Mesothelial cell of epicardium (in vitro differentiated cells): ENCODE measurements at regions not wholly inside any gene's neighbourhood (a gene's known extent, or its start where the extent isn't known, plus 50 kb on each side); places are given as distances from the start of the nearest gene placed in this dataset.

Experiments
- DNase-seq, 2 experiments: peaks; one replicate each; pipeline ENCODE4 v3.0.0; 2021; ENCODE audit warnings: low spot score in 2 of 2; ENCODE audit not compliant: unreplicated experiment in 2 of 2
- H3K27ac Mint-ChIP-seq: 2 replicates; pipeline ENCODE4 v1.8.0; 2021; ENCODE audit warnings: mixed read lengths
- H3K27me3 Mint-ChIP-seq: 2 replicates; pipeline ENCODE4 v1.8.0; 2021; ENCODE audit warnings: low read depth, mixed read lengths
- H3K36me3 Mint-ChIP-seq: 2 replicates; pipeline ENCODE4 v1.8.0; 2021; ENCODE audit warnings: mixed read lengths
- H3K4me1 Mint-ChIP-seq: 2 replicates; pipeline ENCODE4 v1.8.0; 2021; ENCODE audit warnings: mixed read lengths
- H3K4me3 Mint-ChIP-seq: 2 replicates; pipeline ENCODE4 v1.8.0; 2021; ENCODE audit warnings: mild to moderate bottlenecking, moderate library complexity, mixed read lengths
- H3K9me3 Mint-ChIP-seq: 2 replicates; pipeline ENCODE4 v1.8.0; 2021; ENCODE audit warnings: mixed read lengths
- TF ChIP-seq, protein P1 (sequence below): fragments of 200-600 bp; sonication (generic); IDR thresholded peaks from one replicate; pipeline ENCODE4 v1.5.0; 2021; ENCODE audit warnings: antibody characterized with exemption; ENCODE audit not compliant: unreplicated experiment

DNA sequence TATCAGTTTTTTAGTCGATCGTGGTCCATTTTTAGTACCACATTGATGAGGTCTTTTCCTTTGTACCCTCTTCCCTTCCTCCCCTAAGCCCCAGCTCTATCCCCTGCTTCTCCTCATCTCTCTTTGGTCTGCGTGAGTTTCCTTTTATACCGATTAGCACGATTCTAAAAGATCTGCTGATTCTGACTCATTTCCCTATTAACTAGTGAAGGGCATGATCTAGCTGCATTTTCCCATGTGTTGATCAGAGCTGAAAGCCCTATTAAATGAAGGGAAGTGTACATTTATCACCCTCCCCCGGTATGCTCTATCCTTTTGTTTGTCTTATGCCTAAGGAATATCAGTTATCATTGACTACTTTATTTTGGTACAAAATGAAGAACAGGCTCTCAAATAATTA is 181.7 kb upstream of the NPY2R start:
- no peaks in the 10 kb centered on the region for H3K4me1 Mint-ChIP-seq
- H3K9me3 Mint-ChIP-seq, result peaks cover 4% of the 10 kb centered on the region
- no peak overlapping the region for H3K27ac Mint-ChIP-seq
- TF ChIP-seq, protein P1, sequence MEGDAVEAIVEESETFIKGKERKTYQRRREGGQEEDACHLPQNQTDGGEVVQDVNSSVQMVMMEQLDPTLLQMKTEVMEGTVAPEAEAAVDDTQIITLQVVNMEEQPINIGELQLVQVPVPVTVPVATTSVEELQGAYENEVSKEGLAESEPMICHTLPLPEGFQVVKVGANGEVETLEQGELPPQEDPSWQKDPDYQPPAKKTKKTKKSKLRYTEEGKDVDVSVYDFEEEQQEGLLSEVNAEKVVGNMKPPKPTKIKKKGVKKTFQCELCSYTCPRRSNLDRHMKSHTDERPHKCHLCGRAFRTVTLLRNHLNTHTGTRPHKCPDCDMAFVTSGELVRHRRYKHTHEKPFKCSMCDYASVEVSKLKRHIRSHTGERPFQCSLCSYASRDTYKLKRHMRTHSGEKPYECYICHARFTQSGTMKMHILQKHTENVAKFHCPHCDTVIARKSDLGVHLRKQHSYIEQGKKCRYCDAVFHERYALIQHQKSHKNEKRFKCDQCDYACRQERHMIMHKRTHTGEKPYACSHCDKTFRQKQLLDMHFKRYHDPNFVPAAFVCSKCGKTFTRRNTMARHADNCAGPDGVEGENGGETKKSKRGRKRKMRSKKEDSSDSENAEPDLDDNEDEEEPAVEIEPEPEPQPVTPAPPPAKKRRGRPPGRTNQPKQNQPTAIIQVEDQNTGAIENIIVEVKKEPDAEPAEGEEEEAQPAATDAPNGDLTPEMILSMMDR, result no peak
- DNase-seq, result no peak
- H3K27me3 Mint-ChIP-seq, result peaks cover 28% of the 10 kb centered on the region
- H3K36me3 Mint-ChIP-seq, result no peaks in the 10 kb centered on the region
- no peak overlapping the region for H3K4me3 Mint-ChIP-seq

DNA sequence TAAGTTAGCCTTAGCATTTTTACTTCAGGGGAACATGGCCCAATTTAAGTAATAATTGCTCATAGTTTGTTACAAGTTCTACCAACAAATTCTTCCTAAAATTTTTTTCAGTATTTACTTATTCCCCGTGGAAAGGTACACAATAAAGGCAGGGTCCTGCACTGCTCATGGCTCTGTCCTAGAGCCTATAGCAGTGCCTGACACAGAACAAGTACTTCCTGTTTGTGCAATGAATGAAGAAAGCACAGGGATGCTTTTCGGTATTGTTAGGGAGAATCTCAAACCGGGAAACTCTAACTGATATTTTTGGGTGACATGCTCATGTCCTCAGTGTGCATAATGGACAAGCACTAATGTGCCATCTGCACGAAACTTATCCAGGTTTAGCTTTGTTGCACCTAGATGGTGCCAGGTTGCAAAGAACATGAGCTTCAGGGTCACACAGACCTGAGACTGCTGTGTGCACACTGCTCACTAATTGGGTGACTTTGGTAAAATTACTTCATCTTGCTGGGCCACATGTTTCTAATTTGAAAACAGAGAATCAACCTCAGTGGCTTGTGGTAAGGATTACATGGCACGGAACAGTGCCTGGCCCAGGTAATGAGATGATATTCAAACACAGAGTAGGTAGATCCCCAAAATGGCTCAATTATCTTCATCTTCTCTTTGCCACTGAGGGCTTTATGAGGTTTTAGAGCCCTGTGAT is 175.8 kb upstream of the NPY2R start:
- Mint-ChIP-seq H3K9me3 (no peaks in the 10 kb centered on the region), H3K27me3 (peaks cover 17% of the 10 kb centered on the region), H3K27ac (no peak overlapping the region), H3K4me3 (no peak overlapping the region), H3K36me3 (no peaks in the 10 kb centered on the region), H3K4me1 (no peaks in the 10 kb centered on the region)
- TF ChIP-seq, protein P1, result no peak
- no peak for DNase-seq

DNA sequence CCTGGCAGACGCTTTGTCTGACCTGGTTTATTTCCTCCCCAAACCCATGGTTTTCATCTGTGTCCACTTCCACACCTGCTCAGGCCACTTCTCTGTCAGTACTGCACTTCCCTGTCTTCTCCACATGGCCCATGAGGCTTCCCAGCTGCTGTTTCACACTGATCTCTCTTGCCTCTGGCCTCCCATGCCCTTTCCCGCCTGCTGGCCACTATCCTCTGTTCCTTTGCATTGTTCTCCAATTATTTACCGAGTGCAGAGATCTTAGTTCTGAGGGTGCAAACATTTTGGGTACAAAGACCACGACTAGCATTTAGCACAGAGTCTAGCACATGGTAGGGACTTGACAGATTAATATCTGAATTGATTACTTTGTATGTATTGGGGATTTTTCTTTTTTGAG is 174.8 kb upstream of the NPY2R start:
- no peaks in the 10 kb centered on the region for H3K36me3 Mint-ChIP-seq
- peaks cover 10% of the 10 kb centered on the region for H3K27me3 Mint-ChIP-seq
- no peak overlapping the region for H3K27ac Mint-ChIP-seq
- H3K9me3 Mint-ChIP-seq, result no peaks in the 10 kb centered on the region
- TF ChIP-seq, protein P1, result no peak
- DNase-seq, result no peak
- H3K4me1 Mint-ChIP-seq, result no peaks in the 10 kb centered on the region
- H3K4me3 Mint-ChIP-seq, result no peak overlapping the region

DNA sequence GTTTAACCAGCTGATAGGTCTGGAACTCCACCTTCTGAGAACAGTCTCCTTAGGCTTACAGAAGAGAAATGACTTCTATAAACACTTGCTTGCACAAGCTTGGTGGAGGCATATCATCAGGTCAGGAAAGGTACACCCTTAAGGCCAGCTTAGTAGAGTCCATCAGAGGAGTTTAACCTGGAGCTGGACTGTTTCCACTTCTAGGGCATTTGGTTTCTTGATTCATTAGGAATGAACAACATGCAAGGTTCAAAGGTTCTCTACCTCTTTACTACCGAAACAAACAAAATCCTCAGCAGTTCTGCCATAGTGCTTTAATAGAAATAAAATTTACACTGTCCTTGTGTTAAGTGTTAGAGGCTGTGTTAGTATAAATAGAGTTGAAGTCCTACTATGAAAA is 171.4 kb upstream of the NPY2R start:
- Mint-ChIP-seq H3K4me3 (no peak overlapping the region), H3K36me3 (no peaks in the 10 kb centered on the region), H3K9me3 (no peaks in the 10 kb centered on the region), H3K27me3 (peaks cover 3% of the 10 kb centered on the region), H3K4me1 (no peaks in the 10 kb centered on the region), H3K27ac (no peak overlapping the region)
- DNase-seq, result no peak
- TF ChIP-seq, protein P1, result no peak

DNA sequence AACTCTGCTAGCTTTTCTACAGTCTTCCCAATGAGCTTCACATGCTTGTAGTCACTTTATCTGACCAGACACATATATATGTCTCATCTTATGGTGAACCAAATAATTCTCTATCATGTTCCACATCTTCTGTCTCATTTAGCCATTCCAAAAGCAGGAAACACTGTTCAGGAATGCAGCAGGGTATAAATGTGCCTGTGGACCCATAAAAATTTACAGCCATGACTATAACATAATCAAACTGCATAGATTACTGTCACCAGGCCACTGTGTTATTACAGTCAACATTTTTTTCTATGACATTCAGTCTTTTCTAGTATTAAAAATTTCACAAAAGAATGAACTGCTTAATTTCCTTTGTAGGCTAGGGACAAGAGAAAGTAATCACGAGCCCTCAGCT is 170.0 kb upstream of the NPY2R start:
- DNase-seq, result no peak
- Mint-ChIP-seq H3K4me3 (no peak overlapping the region), H3K4me1 (no peaks in the 10 kb centered on the region), H3K36me3 (no peaks in the 10 kb centered on the region), H3K27ac (no peak overlapping the region), H3K9me3 (no peaks in the 10 kb centered on the region), H3K27me3 (peaks cover 3% of the 10 kb centered on the region)
- TF ChIP-seq, protein P1, result no peak

DNA sequence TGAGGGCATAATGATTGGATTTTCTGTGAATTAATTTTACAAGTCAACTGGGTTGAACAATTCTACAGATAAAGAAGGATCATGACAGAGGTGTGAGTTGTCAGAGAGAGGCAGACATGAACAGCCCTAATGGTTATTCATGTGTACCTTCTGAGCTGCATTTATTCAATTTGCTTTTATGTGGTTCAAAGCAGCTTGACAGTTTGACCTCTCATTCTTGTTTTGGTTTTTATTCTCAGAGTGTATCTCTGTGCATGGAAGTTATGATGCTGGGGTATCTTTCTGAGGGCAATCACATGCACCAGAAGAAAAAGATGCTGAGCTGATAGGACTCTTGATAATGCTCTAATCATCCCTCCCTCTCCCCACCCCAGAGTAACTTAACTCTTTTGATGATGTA is 169.3 kb upstream of the NPY2R start:
- H3K4me3 Mint-ChIP-seq, result no peak overlapping the region
- no peaks in the 10 kb centered on the region for H3K4me1 Mint-ChIP-seq
- H3K27ac Mint-ChIP-seq, result no peak overlapping the region
- TF ChIP-seq, protein P1, result no peak
- no peaks in the 10 kb centered on the region for H3K9me3 Mint-ChIP-seq
- no peak for DNase-seq
- H3K36me3 Mint-ChIP-seq, result no peaks in the 10 kb centered on the region
- H3K27me3 Mint-ChIP-seq, result peaks cover 3% of the 10 kb centered on the region
